ENCODE measurements at regions not wholly inside any gene's neighbourhood (a gene's known extent, or its start where the extent isn't known, plus 50 kb on each side); places are given as distances from the start of the nearest gene placed in this dataset.

- TF ChIP-seq CTCF (IDR thresholded peaks at IDR 0.05) (no peak), POLR2A (IDR thresholded peaks at IDR 0.05) (no peak)
Observed at GRCh38 chr16:7177875-7178274, 154.8 kb upstream of the RBFOX1 start.
